Neuronal stem cell (in vitro differentiated cells): ENCODE measurements at regions not wholly inside any gene's neighbourhood (a gene's known extent, or its start where the extent isn't known, plus 50 kb on each side); places are given as distances from the start of the nearest gene placed in this dataset.
"Not testable (repeated sequence)": the region's sequence is repeated elsewhere in the genome, so short reads cannot be mapped to it uniquely, and the experiment has no call there.

Experiments
- DNase-seq: peaks from one replicate; pipeline ENCODE4 v3.0.0-alpha.2; 2013; ENCODE audit warnings: low spot score
- H2AFZ ChIP-seq: one replicate; pipeline ENCODE4 v1.6.1; 2013; ENCODE audit warnings: mild to moderate bottlenecking, low read length, inconsistent platforms
- H2AK5ac ChIP-seq: 2 replicates; pipeline ENCODE4 v1.6.1; 2013; ENCODE audit warnings: low read depth, mild to moderate bottlenecking, inconsistent platforms, low read length, moderate library complexity, mixed read lengths
- H2BK120ac ChIP-seq: 2 replicates; pipeline ENCODE4 v1.6.1; 2013; ENCODE audit warnings: low read depth, mild to moderate bottlenecking, inconsistent platforms, low read length, moderate library complexity, mixed read lengths
- H2BK12ac ChIP-seq: one replicate; pipeline ENCODE4 v1.6.1; 2013; ENCODE audit warnings: low read length, inconsistent platforms
- H2BK15ac ChIP-seq: 2 replicates; pipeline ENCODE4 v1.6.1; 2013; ENCODE audit warnings: mild to moderate bottlenecking, low read length, inconsistent platforms, mixed read lengths
- H2BK5ac ChIP-seq: one replicate; pipeline ENCODE4 v1.6.1; 2013; ENCODE audit warnings: inconsistent platforms, mild to moderate bottlenecking, low read length, moderate library complexity
- H3K14ac ChIP-seq: one replicate; pipeline ENCODE4 v1.6.1; 2013; ENCODE audit warnings: low read length, inconsistent platforms
- H3K18ac ChIP-seq: 2 replicates; pipeline ENCODE4 v1.6.1; 2013; ENCODE audit warnings: low read length, inconsistent platforms
- H3K23ac ChIP-seq: 2 replicates; pipeline ENCODE4 v1.6.1; 2013; ENCODE audit warnings: low read depth, mild to moderate bottlenecking, mixed read lengths, low read length, inconsistent platforms; ENCODE audit not compliant: poor library complexity
- H3K27ac ChIP-seq: replicated peaks from 3 replicates; pipeline ENCODE4 v1.5.1; 2013; ENCODE audit warnings: low read length, inconsistent platforms
- H3K27me3 ChIP-seq, 3 experiments: 2 replicates each; pipeline ENCODE4 v1.6.1; 2013; ENCODE audit warnings: low read length in 3 of 3, mild to moderate bottlenecking in 2 of 3, inconsistent platforms in 1 of 3, low read depth in 1 of 3, mixed read lengths in 1 of 3, moderate library complexity in 1 of 3; ENCODE audit not compliant: control insufficient read depth in 3 of 3, insufficient read depth in 3 of 3
- H3K36me3 ChIP-seq, 2 donors: replicated peaks in 1 of 2; 2 replicates each; pipeline ENCODE4 v1.6.1; 2013; ENCODE audit warnings: low read length in 2 of 2; ENCODE audit not compliant: control insufficient read depth in 2 of 2, insufficient read depth in 2 of 2
- H3K4ac ChIP-seq: 2 replicates; pipeline ENCODE4 v1.6.1; 2013; ENCODE audit warnings: inconsistent platforms, mild to moderate bottlenecking, low read length, moderate library complexity
- H3K4me1 ChIP-seq, 2 donors: 1 replicate in 1 of 2; 2 replicates in 1 of 2; pipeline ENCODE4 v1.6.1; 2013; ENCODE audit warnings: low read length in 2 of 2, low read depth in 1 of 2; ENCODE audit not compliant: control insufficient read depth in 2 of 2, insufficient read depth in 1 of 2
- H3K4me2 ChIP-seq: one replicate; pipeline ENCODE4 v1.6.1; 2013; ENCODE audit warnings: mild to moderate bottlenecking, low read length, inconsistent platforms; ENCODE audit not compliant: insufficient read depth, poor library complexity, severe bottlenecking
- H3K4me3 ChIP-seq, 2 donors: 2 replicates each; pipeline ENCODE4 v1.5.1; 2013; ENCODE audit warnings: low read length in 2 of 2, mild to moderate bottlenecking in 2 of 2, inconsistent platforms in 1 of 2, moderate library complexity in 1 of 2
- H3K79me1 ChIP-seq: one replicate; pipeline ENCODE4 v1.6.1; 2013; ENCODE audit warnings: low read depth, mild to moderate bottlenecking, inconsistent platforms, low read length, moderate library complexity
- H3K9ac ChIP-seq: one replicate; pipeline ENCODE4 v1.6.1; 2013; ENCODE audit warnings: mild to moderate bottlenecking, low read depth, low read length, inconsistent platforms; ENCODE audit not compliant: poor library complexity
- H3K9me3 ChIP-seq, 2 donors: replicated peaks in 1 of 2; 2 replicates each; pipeline versions ENCODE3 to v1.6.1; 2013; ENCODE audit warnings: low read length in 2 of 2, mild to moderate bottlenecking in 2 of 2, inconsistent platforms in 1 of 2, low read depth in 1 of 2, mixed read lengths in 1 of 2, moderate library complexity in 1 of 2; ENCODE audit not compliant: control insufficient read depth in 2 of 2, insufficient read depth in 1 of 2
- H4K8ac ChIP-seq: one replicate; pipeline ENCODE4 v1.6.1; 2013; ENCODE audit warnings: low read depth, mild to moderate bottlenecking, inconsistent platforms, low read length, moderate library complexity
- H4K91ac ChIP-seq: one replicate; pipeline ENCODE4 v1.6.1; 2013; ENCODE audit warnings: low read length, low read depth, mild to moderate bottlenecking, inconsistent platforms; ENCODE audit not compliant: poor library complexity
- WGBS, 2 donors: extraction: QIAGEN DNeasy Blood & Tissue Kit; methylation state at CpG; one replicate each; pipeline ENCODE4 v1.1.7; 2013; ENCODE audit warnings: missing lambda C conversion rate in 2 of 2, mixed read lengths in 1 of 2; ENCODE audit not compliant: insufficient read length in 2 of 2, insufficient replicate concordance in 1 of 2; ENCODE audit errors: extremely low coverage in 2 of 2; 5-methylcytosine and 5-hydroxymethylcytosine counted together

- Histone ChIP-seq H2BK5ac (no peak overlapping the region), H4K8ac (no peak overlapping the region), H3K4me3 (no peak overlapping the region), H2BK15ac (no peak overlapping the region), H3K4me1 (no peaks in the 10 kb centered on the region), H3K9me3 (no peaks in the 10 kb centered on the region), H2AFZ (no peak overlapping the region), H4K91ac (no peak overlapping the region), H3K14ac (no peak overlapping the region), H2AK5ac (no peak overlapping the region), H3K27me3 (no peaks in the 10 kb centered on the region), H3K18ac (no peak overlapping the region), H2BK120ac (no peak overlapping the region), H3K79me1 (no peaks in the 10 kb centered on the region), H3K27ac (no peak overlapping the region), H3K23ac (no peak overlapping the region), H3K4ac (no peak overlapping the region), H3K4me2 (no peak overlapping the region), H2BK12ac (no peak overlapping the region), H3K9ac (no peak overlapping the region), H3K36me3 (no peaks in the 10 kb centered on the region)
- WGBS, 2 donors = no CpG with 5 or more reads among the region's 4 CpGs
- DNase-seq = no peak
Observed at GRCh38 chr7:115613836-115614235, 416.7 kb downstream of the TFEC start.

- Histone ChIP-seq H3K9ac (no peak overlapping the region), H3K79me1 (no peaks in the 10 kb centered on the region), H2AK5ac (no peak overlapping the region), H3K4ac (no peak overlapping the region), H3K14ac (no peak overlapping the region), H2AFZ (no peak overlapping the region), H2BK5ac (no peak overlapping the region), H3K27ac (no peak overlapping the region), H2BK15ac (no peak overlapping the region), H3K18ac (no peak overlapping the region), H3K27me3 (no peaks in the 10 kb centered on the region), H3K23ac (no peak overlapping the region), H2BK12ac (no peak overlapping the region), H3K9me3 (no peaks in the 10 kb centered on the region), H4K91ac (no peak overlapping the region), H3K4me1 (no peaks in the 10 kb centered on the region), H3K4me3 (no peak overlapping the region), H4K8ac (no peak overlapping the region), H3K4me2 (no peak overlapping the region), H2BK120ac (no peak overlapping the region), H3K36me3 (no peaks in the 10 kb centered on the region)
- WGBS, 2 donors = no CpG with 5 or more reads among the region's 8 CpGs
- DNase-seq = no peak
Observed at GRCh38 chr7:115603416-115603815, 427.1 kb downstream of the TFEC start.

- Histone ChIP-seq H4K8ac (no peak overlapping the region), H4K91ac (no peak overlapping the region), H2BK12ac (no peak overlapping the region), H2AFZ (no peak overlapping the region), H3K27ac (no peak overlapping the region), H3K4me3 (no peak overlapping the region), H3K9me3 (no peaks in the 10 kb centered on the region), H2BK120ac (no peak overlapping the region), H3K14ac (no peak overlapping the region), H3K36me3 (no peaks in the 10 kb centered on the region), H3K27me3 (no peaks in the 10 kb centered on the region), H3K9ac (no peak overlapping the region), H3K4me2 (no peak overlapping the region), H3K4ac (no peak overlapping the region), H3K18ac (no peak overlapping the region), H3K4me1 (no peaks in the 10 kb centered on the region), H2AK5ac (no peak overlapping the region), H3K79me1 (no peaks in the 10 kb centered on the region), H3K23ac (no peak overlapping the region), H2BK5ac (no peak overlapping the region), H2BK15ac (no peak overlapping the region)
- DNase-seq = no peak
- no CpG with 5 or more reads among the region's 1 CpG for WGBS, 2 donors
Observed at GRCh38 chr7:115600207-115600606, 430.4 kb downstream of the TFEC start.

- H2AFZ ChIP-seq = not testable (repeated sequence)
Observed at GRCh38 chr7:115599184-115599583, 431.4 kb downstream of the TFEC start.

More at GRCh38 chr7:115599184-115599583, 431.4 kb downstream of the TFEC start:
- not testable (repeated sequence) for H3K27me3 ChIP-seq, H3K18ac ChIP-seq, H3K14ac ChIP-seq, H3K27ac ChIP-seq, H2BK12ac ChIP-seq, H3K9me3 ChIP-seq, H3K79me1 ChIP-seq, H2BK120ac ChIP-seq, H3K4me2 ChIP-seq, H2AK5ac ChIP-seq, DNase-seq, H2BK5ac ChIP-seq, H3K4me3 ChIP-seq, H3K36me3 ChIP-seq, H3K23ac ChIP-seq, H4K8ac ChIP-seq, H2BK15ac ChIP-seq, H3K4ac ChIP-seq, H3K4me1 ChIP-seq, H3K9ac ChIP-seq, H4K91ac ChIP-seq
- no CpG with 5 or more reads among the region's 2 CpGs for WGBS, 2 donors
